ENCODE measurements at regions not wholly inside any gene's neighbourhood (a gene's known extent, or its start where the extent isn't known, plus 50 kb on each side); places are given as distances from the start of the nearest gene placed in this dataset.

DNA sequence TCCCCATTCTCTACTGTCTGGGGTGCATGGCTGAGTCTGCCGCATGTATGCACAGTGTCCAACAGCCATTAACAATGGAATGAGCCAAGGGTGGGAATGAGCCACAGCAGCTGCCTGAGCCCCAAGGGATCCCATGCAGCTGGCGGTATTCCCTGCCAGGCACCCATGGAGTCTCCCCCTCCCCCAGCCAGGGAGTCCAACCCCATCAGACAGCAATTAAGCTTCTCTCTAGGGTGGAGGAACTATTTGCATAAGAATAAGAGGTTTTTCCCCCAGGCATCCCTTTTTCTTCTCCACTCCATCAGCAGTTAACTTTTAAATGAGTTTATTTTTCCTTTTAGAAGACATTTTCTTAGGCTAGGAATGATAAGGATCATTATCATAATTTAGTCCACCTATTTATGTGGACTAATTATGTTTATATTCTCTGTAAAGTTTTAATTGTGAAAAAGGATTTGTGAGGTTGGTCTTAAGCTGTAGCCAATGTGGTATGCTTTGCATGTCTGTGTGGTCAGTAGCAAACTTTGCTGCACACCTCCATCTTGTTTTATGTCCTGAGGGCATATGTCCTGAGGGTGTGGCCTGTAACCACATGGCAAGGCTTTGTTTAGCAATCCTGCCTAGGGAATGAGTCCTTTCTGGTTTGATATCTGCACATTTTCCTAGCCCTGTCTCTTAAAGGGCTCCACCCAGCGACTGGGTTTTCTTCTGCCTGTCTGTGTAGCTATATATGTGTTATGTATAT, 158.9 kb upstream of the OLIG3 start:
- TF ChIP-seq, protein P1, sequence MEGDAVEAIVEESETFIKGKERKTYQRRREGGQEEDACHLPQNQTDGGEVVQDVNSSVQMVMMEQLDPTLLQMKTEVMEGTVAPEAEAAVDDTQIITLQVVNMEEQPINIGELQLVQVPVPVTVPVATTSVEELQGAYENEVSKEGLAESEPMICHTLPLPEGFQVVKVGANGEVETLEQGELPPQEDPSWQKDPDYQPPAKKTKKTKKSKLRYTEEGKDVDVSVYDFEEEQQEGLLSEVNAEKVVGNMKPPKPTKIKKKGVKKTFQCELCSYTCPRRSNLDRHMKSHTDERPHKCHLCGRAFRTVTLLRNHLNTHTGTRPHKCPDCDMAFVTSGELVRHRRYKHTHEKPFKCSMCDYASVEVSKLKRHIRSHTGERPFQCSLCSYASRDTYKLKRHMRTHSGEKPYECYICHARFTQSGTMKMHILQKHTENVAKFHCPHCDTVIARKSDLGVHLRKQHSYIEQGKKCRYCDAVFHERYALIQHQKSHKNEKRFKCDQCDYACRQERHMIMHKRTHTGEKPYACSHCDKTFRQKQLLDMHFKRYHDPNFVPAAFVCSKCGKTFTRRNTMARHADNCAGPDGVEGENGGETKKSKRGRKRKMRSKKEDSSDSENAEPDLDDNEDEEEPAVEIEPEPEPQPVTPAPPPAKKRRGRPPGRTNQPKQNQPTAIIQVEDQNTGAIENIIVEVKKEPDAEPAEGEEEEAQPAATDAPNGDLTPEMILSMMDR (IDR thresholded peaks at IDR 0.05; ENCODE audit: borderline replicate concordance, control extremely low read depth, extremely low read depth, insufficient read depth, missing control alignments): no peak
- in situ Hi-C loops (cut with MboI; ENCODE audit: low sequenced_read_pairs, unreplicated experiment): no loop called here
- DNase-seq (ENCODE audit: low spot score): no peak

DNA sequence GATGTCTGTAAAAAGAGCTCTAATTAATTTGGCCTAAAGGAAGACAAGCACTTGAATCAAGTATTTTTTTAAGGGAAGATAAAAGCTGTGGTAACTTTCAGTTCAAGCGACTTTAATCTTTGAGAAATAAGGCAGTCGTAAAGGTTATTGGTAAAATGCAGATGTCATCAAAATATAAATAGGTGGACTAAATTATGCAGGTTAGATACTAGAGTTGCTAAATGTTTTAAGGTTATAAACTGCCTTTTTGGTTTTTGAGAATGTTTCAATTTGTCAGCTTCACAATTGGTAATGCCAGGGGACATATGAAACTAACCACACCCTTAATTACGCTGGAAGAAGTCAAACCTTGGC, 159.5 kb upstream of the OLIG3 start:
- TF ChIP-seq, protein P1 (IDR thresholded peaks at IDR 0.05; ENCODE audit: borderline replicate concordance, control extremely low read depth, extremely low read depth, insufficient read depth, missing control alignments): no peak
- in situ Hi-C loops (cut with MboI; ENCODE audit: low sequenced_read_pairs, unreplicated experiment): no loop called here
- DNase-seq (ENCODE audit: low spot score): no peak

DNA sequence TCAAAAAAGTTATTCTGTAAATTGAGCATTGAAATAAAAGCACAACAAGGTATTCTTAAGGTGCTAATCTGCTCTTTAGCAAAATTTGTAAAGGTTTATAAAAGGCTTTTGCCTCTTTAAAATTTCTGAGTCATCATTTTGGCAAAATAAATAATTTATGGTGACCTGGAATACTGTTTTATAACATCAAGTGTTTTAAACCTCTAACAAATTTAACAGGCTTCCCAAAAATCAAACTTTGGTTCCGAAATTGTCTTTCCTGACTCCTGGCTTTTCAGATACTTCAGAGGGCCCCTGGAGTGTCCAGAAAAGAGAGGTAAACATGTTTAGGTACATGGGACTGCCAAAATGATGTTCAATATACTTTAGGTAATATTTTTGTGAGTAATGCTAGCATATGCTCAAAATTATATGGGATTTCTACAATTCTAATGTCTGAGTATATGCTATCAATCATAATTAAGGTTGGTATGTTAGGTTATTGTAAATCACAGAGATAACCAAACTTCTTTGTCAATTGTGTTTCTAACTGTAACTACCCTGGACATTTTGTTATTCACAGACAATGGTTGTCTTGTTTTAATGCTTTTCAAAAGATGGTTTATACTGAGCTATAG, 160.3 kb upstream of the OLIG3 start:
- DNase-seq (ENCODE audit: low spot score): no peak
- in situ Hi-C loops (cut with MboI; ENCODE audit: low sequenced_read_pairs, unreplicated experiment): no loop called here
- TF ChIP-seq, protein P1 (IDR thresholded peaks at IDR 0.05; ENCODE audit: borderline replicate concordance, control extremely low read depth, extremely low read depth, insufficient read depth, missing control alignments): no peak

DNA sequence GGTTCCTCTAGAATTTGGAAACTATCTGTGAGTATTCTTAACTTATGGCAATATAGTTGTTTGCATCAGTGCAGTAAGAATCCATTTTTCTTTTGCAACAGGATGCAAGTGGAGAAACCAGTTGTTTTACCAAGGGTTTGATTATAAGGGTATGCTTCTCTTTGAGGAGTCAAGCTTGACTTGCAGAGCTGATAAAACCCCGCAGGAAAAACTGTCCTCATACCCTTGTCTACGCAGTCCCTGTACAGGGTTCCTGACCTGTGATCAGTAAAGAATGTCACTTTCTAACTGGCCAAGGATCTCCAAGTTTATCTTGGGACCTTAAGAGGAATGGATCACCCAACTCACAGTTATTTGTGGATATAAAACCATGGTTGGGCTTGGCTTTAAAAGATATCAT, 161.1 kb upstream of the OLIG3 start:
- no peak for DNase-seq (ENCODE audit: low spot score)
- TF ChIP-seq, protein P1 (IDR thresholded peaks at IDR 0.05; ENCODE audit: borderline replicate concordance, control extremely low read depth, extremely low read depth, insufficient read depth, missing control alignments): no peak
- in situ Hi-C loops (cut with MboI; ENCODE audit: low sequenced_read_pairs, unreplicated experiment): no loop called here

DNA sequence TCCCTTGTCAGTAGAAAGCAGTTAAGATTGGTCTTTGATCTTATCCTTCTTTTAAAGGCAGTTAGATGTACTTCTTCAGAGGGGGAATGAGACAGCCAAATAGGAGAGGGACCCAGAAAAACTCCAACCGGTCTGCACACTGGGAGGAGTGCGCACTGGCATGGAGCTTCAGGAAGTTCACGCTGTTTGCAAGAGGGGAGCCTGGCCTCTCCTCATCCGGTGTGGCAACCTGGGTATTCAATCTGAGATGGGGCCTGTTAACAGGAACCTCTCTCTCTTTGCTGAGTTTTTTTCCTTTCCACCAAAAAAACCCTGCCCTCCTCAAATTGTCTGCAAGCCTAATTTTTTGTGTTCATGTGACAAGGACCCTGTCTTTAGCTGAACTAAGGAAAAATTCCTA, 162.5 kb upstream of the OLIG3 start:
- TF ChIP-seq, protein P1 (IDR thresholded peaks at IDR 0.05; ENCODE audit: borderline replicate concordance, control extremely low read depth, extremely low read depth, insufficient read depth, missing control alignments): no peak
- in situ Hi-C loops (cut with MboI; ENCODE audit: low sequenced_read_pairs, unreplicated experiment): no loop called here
- DNase-seq (ENCODE audit: low spot score): no peak

DNA sequence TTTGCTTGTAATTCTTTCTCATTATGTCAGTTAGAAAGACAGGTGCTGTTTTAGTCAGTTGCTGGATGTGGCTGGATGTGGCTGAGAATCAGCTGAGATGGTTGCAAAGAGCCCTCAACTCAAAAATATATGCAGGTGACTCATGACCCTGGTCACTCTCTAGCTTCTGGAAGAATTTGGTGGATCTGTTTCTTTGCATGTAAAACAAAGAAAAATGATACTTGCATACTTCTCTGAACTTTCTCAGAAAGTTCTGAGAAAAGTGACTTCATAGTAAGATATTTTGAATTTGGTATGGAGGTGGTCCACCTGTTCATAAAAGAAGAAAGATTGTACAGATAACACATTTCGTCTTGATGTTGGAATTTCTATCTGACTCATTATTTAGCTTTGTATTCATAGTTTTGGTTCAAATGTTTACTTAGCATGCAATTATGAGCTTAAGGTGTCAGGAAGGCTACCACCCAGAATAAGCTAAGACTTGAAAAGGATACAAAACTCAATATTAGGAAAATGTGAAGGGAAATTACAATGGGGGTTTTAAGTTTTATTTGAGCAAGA, 163.2 kb upstream of the OLIG3 start:
- no peak for DNase-seq (ENCODE audit: low spot score)
- in situ Hi-C loops (cut with MboI; ENCODE audit: low sequenced_read_pairs, unreplicated experiment): no loop called here
- TF ChIP-seq, protein P1 (IDR thresholded peaks at IDR 0.05; ENCODE audit: borderline replicate concordance, control extremely low read depth, extremely low read depth, insufficient read depth, missing control alignments): no peak

All from GM13976 (cell line).